Stimulated activated CD4-positive, alpha-beta T cell treated with anti-CD3 and anti-CD28 coated beads, TNF-alpha, amount 100 ng/mL, for 48 hours (primary cell): ENCODE measurements at regions not wholly inside any gene's neighbourhood (a gene's known extent, or its start where the extent isn't known, plus 50 kb on each side); places are given as distances from the start of the nearest gene placed in this dataset.

ENCODE experiments used
- DNase-seq, 3 donors: peaks; one replicate each; pipeline ENCODE4 v3.0.0-alpha.2; 2020; ENCODE audit warnings: low read depth in 3 of 3

GRCh38 chr5:166369346-166369745, 1922.1 kb upstream of the WWC1 start:
- DNase-seq: no peak

DNA sequence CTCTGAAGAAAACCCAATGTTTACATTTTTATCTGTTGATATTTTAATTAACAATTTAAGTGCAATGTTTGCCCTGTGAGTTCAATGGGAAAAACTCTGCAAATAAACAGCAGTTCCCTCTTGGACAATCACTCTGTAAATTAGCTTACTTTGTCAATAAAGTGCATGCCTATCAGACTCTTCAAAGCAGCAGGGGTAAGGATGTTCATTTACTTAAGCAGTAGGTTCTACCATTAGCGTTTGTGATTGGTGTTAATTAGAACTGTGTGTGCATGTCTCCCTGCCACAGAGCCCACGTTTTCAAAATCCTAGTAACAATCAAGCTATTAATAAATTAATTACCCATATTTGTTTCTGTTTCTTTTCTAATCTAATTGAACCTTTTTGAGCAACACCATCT, 1921.6 kb upstream of the WWC1 start:
- no peak for DNase-seq

DNA sequence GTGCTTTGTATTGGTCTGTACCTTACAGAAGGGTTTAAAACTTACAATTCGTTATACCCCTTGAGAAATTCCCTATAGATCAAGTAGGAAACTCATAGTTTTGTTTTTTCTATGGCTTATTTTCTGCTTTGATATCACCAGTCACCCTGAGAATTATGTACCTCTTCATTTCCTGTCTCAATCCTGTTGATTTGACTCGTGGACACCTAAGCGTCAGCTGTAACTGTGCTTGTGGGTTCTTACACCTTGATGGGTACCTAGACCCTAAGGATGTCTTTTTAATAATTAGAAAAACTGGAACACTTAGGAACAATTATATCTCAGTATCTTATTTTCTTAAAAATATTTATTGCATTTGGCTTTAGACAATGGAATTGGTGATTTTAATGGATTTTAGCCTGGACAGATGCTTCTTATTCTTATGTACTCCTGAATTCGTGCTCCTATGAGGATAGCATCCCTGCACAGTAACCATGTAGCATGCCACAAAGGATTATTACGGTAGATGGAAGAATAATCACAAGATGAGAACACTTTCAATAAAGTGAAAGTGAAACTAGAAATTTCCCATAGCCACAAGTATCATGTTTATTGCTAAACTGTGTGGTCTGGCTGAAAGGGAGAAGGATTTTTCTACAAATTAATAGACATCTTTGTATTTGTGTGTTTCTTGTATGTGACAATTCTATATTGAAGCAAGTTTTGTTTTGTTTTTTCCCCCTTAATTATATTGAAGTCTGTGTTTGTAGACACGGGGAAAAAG, 1920.3 kb upstream of the WWC1 start:
- DNase-seq: no peak

- DNase-seq: no peak
Measured at GRCh38 chr5:166373817-166374216, 1917.6 kb upstream of the WWC1 start.

- no peak for DNase-seq
Measured at GRCh38 chr5:166377756-166378155, 1913.7 kb upstream of the WWC1 start.

DNA sequence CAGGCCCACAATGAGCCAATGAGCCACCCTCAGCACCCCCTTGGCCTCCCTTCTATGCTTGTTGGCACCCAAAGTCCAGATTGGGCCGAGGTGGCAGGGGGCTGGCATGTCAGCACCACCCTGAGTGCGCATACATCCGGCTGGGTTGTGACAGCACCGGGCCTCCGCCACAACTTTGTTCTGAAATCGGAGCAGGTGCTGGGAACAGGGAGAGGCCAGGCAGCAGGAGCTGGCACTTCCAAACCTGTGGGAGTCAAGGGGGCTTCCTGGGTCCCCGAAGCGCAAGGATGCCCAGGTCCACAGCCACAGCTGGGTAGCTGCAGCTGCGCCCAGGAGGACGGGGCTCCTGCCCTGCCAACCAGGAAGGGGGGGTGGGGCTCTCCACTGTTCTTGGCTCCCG, 1911.9 kb upstream of the WWC1 start:
- DNase-seq: no peak

GRCh38 chr5:166382031-166382430, 1909.4 kb upstream of the WWC1 start:
- no peak for DNase-seq

DNA sequence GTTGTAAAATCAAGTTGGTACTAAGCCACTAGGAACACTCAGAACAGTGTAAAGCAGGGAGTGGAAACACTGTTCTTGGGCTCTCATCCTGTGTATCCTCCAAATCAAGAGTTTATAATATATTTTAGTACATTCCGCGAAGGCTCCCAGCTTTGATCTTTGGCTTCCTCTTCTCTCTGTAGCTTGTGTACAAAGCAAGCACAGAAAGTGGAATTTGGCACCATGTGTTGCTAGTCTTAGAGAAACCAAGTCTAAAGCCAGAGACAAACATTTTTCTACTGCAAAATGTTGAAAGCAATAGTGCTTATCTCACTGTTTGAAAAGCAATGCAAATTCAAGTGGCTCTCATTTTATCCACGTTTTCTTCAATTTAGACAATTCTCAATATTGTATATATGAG, 1893.3 kb upstream of the WWC1 start:
- DNase-seq: no peak

- DNase-seq: no peak
Measured at GRCh38 chr5:166399781-166400180, 1891.7 kb upstream of the WWC1 start.

- no peak for DNase-seq
Measured at GRCh38 chr5:166401391-166401790, 1890.1 kb upstream of the WWC1 start.

DNA sequence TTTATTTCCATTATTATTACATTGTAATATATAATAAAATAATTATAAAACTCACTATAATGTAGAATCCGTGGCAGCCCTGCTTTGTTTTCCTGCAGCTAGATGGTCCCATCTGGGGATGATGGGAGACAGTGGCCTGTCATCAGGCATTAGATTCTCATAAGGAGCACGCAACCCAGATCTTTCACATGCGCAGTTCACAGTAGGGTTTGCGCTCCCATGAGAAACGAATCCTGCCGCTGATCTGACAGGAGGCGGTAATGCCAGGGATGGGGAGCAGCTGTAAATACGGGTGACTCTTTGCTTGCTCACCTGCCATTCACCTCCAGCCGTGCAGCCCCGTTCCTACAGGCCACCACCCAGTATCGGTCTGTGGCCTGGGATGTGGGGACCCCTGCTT, 1879.3 kb upstream of the WWC1 start:
- DNase-seq: no peak

- no peak for DNase-seq
Measured at GRCh38 chr5:166427211-166427610, 1864.2 kb upstream of the WWC1 start.

- no peak for DNase-seq
Measured at GRCh38 chr5:166428264-166428803, 1863.1 kb upstream of the WWC1 start.

GRCh38 chr5:166430491-166431319, 1860.7 kb upstream of the WWC1 start:
- no peak for DNase-seq

DNA sequence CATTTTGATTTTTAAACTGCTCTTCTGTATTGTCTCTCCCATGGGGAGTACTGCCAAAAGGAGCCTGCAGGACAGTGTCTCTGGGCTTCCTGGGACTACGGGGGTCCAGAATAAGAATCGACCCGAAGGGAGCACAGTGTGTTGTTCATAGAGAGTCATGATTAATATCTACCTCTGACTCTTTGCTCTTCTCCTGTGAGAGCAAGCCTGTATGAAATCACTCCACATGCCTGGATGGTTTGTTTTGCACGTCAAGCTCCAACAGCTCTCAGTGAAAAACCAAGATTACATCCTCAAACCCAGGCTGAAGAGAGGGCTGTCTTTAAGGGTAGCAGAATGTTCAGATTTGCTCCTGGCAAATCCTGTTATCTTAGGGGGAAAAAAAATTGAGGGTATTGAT, 1860.0 kb upstream of the WWC1 start:
- DNase-seq: no peak

DNA sequence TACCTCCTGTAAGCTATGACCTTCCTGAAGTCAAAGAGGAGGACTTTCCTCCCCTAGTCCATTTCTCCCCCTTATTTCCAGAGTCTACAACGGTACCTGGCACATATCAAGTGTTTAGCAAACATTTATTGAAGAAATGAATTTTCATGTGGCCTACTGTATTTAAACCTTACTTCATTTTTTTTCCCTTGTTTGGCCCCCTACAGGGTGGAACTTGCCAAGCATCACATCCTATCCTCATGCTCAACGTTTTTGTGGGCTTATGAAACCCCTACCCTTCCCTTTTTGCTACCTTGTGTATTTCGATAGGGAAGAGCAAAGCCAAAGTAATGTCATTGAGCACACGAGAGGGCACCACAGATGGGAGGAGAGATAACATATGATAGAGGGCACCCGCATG, 1857.8 kb upstream of the WWC1 start:
- no peak for DNase-seq

GRCh38 chr5:166436872-166437271, 1854.6 kb upstream of the WWC1 start:
- no peak for DNase-seq

DNA sequence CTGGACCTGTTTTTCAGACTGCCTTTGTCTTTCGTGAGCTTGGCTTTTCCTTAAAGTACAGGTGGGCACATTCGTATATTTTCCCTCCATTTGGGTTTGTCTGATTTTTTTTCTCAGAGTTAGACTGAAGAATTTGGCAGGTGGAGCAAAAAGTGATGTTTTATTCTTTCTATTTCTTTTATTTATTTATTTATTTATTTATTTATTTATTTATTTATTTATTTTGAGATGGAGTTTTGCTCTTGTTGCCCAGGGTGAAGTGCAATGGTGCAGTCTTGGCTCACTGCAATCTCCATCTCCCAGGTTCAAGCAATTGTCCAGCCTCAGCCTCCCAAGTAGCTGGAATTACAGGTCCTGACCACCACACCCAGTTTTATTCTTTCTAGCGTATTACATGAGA, 1805.1 kb upstream of the WWC1 start:
- no peak for DNase-seq

DNA sequence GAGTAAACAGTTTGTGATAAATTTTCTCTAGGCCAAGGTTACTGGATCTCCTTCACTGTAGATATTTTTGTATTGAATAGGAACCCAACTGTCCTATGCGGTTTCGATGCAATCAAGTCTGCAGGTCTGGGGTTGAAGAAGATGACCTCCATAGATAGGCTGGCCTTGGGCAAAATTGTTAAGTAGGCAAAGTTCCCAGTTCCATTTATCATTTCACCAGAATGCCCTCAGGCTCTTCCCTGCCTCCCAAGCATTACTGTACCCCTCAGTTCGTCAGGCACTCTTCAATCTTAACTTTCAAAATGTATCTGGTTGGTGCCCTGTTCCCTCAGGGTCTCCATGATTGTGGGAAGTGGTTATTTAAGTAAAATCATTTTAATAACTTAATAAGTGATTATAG, 1802.9 kb upstream of the WWC1 start:
- no peak for DNase-seq

GRCh38 chr5:166493040-166493439, 1798.4 kb upstream of the WWC1 start:
- DNase-seq: no peak

GRCh38 chr5:166493612-166494011, 1797.8 kb upstream of the WWC1 start:
- DNase-seq: no peak

GRCh38 chr5:166497496-166498104, 1793.8 kb upstream of the WWC1 start:
- DNase-seq: no peak
